Coronary artery (tissue), 2 donors: ENCODE measurements at regions not wholly inside any gene's neighbourhood (a gene's known extent, or its start where the extent isn't known, plus 50 kb on each side); places are given as distances from the start of the nearest gene placed in this dataset.

Experiments
- DNase-seq: peaks from one replicate; pipeline ENCODE4 v3.0.0-alpha.2; 2017; ENCODE audit warnings: low spot score
- H3K27ac ChIP-seq, 2 donors: fragments of 200-600 bp; sonication (generic); one replicate each; pipeline ENCODE4 v1.5.1; 2016 to 2019
- H3K4me3 ChIP-seq: fragments of 200-600 bp; sonication (generic); 2 replicates; pipeline ENCODE4 v1.5.1; 2016; ENCODE audit warnings: mild to moderate bottlenecking, moderate library complexity
- TF ChIP-seq, protein P1 (sequence below): fragments of 200-600 bp; sonication (generic); IDR thresholded peaks from one replicate; pipeline ENCODE4 v1.5.1; 2019; ENCODE audit warnings: antibody characterized with exemption

DNA sequence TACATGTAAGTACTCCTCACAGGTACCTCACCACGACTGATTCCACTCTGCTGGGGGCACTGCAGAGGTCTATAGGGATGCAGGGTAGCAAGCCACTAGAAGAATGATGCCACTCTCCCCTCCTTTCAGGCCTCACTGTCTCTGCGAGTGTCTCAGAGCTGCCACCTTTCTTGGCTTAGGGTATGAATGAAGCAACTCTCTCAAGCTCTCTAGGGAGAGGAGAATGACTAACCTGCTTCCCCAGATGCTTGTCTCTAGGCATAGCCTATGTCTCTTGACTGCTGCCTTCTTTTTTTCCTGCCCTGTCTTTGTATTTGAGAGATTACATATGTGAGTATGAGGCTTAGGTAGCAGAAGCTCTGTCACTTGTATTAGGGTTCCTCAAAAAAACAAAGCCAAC, 566.5 kb upstream of the ATP2B1 start:
- TF ChIP-seq, protein P1, sequence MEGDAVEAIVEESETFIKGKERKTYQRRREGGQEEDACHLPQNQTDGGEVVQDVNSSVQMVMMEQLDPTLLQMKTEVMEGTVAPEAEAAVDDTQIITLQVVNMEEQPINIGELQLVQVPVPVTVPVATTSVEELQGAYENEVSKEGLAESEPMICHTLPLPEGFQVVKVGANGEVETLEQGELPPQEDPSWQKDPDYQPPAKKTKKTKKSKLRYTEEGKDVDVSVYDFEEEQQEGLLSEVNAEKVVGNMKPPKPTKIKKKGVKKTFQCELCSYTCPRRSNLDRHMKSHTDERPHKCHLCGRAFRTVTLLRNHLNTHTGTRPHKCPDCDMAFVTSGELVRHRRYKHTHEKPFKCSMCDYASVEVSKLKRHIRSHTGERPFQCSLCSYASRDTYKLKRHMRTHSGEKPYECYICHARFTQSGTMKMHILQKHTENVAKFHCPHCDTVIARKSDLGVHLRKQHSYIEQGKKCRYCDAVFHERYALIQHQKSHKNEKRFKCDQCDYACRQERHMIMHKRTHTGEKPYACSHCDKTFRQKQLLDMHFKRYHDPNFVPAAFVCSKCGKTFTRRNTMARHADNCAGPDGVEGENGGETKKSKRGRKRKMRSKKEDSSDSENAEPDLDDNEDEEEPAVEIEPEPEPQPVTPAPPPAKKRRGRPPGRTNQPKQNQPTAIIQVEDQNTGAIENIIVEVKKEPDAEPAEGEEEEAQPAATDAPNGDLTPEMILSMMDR: no peak
- no peak for DNase-seq
- no peak overlapping the region for H3K4me3 ChIP-seq
- H3K27ac ChIP-seq: no peak overlapping the region

GRCh38 chr12:90274407-90274806, 565.8 kb upstream of the ATP2B1 start:
- H3K27ac ChIP-seq: no peak overlapping the region
- TF ChIP-seq, protein P1: no peak
- DNase-seq: no peak
- no peak overlapping the region for H3K4me3 ChIP-seq

DNA sequence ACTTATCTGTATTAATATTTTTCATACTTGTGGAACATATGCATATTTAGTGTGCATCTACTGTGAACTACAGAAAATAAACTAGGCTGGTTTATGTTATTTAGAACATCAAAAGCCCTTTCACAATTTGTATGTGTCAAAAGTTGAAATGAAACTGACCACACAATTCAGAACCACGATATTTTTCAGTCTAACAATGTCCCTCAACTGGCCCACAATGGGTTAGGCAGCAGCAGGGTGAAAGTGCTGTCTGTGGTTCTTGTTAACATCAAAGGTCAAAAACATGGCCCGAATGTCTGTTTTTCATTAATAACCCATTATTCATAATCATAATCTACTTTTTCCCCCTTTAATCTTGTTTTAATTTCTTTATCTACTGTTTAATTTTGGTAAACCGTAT, 559.9 kb upstream of the ATP2B1 start:
- TF ChIP-seq, protein P1: no peak
- DNase-seq: no peak
- H3K4me3 ChIP-seq: no peak overlapping the region
- H3K27ac ChIP-seq: no peak overlapping the region

DNA sequence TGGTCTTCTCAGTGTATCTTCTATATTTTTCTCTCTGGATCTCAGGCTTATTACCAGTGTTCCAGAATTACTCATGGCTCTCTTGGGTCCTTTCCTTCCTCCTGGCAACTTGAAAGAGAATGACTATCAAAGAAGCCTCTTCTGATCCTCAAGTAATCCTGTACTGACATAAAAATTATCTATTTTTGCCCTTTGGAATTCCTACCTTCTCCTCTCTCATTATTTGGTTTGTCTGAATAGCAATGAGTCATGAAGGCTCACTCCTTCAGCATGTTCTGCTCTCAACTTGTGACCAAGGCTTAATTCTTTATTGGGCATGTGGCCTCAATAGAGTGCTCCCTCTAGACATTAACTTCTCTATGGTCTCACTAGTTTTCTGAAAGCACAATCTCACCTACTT, 553.6 kb upstream of the ATP2B1 start:
- no peak overlapping the region for H3K4me3 ChIP-seq
- H3K27ac ChIP-seq: no peak overlapping the region
- TF ChIP-seq, protein P1: no peak
- DNase-seq: no peak

GRCh38 chr12:90261283-90261682, 552.6 kb upstream of the ATP2B1 start:
- H3K4me3 ChIP-seq: no peak overlapping the region
- no peak overlapping the region for H3K27ac ChIP-seq
- no peak for DNase-seq
- TF ChIP-seq, protein P1: no peak

- no peak overlapping the region for H3K4me3 ChIP-seq
- TF ChIP-seq, protein P1: no peak
- H3K27ac ChIP-seq: no peak overlapping the region
- no peak for DNase-seq
Measured at GRCh38 chr12:90260136-90260535, 551.5 kb upstream of the ATP2B1 start.

GRCh38 chr12:90257927-90258624, 549.4 kb upstream of the ATP2B1 start:
- Histone ChIP-seq H3K4me3 (no peak overlapping the region), H3K27ac (no peak overlapping the region)
- no peak for DNase-seq
- TF ChIP-seq, protein P1: no peak
